Testis (tissue), 2 donors: ENCODE measurements at regions not wholly inside any gene's neighbourhood (a gene's known extent, or its start where the extent isn't known, plus 50 kb on each side); places are given as distances from the start of the nearest gene placed in this dataset.
"Not testable (repeated sequence)": the region's sequence is repeated elsewhere in the genome, so short reads cannot be mapped to it uniquely, and the experiment has no call there.

Experiments used
- POLR2A ChIP-seq: fragments of 450-650 bp; IDR thresholded peaks from one replicate; pipeline ENCODE4 v1.6.1; 2017; ENCODE audit warnings: antibody characterized with exemption, mild to moderate bottlenecking, moderate library complexity
- TF ChIP-seq, protein P1 (sequence below), 3 experiments: fragments of 450-650 bp in 2 of 3; fragments of 200-600 bp in 1 of 3; sonication (generic) in 1 of 3; IDR thresholded peaks; one replicate each; pipeline ENCODE4 v1.5.1; 2016 to 2019; ENCODE audit warnings: antibody characterized with exemption in 3 of 3, mild to moderate bottlenecking in 2 of 3, moderate library complexity in 1 of 3

DNA sequence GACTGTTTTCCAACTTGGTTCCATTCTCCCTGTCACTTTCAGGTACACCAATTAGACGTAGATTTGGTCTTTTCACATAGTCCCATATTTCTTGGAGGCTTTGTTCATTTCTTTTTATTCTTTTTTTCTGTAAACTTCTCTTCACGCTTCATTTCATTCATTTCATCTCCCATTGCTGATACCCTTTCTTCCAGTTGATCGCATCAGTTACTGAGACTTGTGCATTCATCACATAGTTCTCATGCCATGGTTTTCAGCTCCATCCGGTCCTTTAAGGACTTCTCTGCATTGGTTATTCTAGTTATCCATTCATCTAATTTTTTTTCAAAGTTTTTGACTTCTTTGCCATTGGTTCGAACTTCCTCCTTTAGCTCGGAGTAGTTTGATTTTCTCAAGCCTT, 66.9 kb upstream of the ADAMTS3 start:
- TF ChIP-seq, protein P1, sequence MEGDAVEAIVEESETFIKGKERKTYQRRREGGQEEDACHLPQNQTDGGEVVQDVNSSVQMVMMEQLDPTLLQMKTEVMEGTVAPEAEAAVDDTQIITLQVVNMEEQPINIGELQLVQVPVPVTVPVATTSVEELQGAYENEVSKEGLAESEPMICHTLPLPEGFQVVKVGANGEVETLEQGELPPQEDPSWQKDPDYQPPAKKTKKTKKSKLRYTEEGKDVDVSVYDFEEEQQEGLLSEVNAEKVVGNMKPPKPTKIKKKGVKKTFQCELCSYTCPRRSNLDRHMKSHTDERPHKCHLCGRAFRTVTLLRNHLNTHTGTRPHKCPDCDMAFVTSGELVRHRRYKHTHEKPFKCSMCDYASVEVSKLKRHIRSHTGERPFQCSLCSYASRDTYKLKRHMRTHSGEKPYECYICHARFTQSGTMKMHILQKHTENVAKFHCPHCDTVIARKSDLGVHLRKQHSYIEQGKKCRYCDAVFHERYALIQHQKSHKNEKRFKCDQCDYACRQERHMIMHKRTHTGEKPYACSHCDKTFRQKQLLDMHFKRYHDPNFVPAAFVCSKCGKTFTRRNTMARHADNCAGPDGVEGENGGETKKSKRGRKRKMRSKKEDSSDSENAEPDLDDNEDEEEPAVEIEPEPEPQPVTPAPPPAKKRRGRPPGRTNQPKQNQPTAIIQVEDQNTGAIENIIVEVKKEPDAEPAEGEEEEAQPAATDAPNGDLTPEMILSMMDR (IDR thresholded peaks at IDR 0.05): not testable (repeated sequence)
- not testable (repeated sequence) for TF ChIP-seq POLR2A
